Stimulated activated CD4-positive, alpha-beta T cell treated with anti-CD3 and anti-CD28 coated beads, Interleukin-12 subunit alpha, Interleukin-12 subunit beta, amount 100 ng/mL, for 24 hours (primary cell): ENCODE measurements at regions not wholly inside any gene's neighbourhood (a gene's known extent, or its start where the extent isn't known, plus 50 kb on each side); places are given as distances from the start of the nearest gene placed in this dataset.

Experiments
- DNase-seq, 2 experiments: peaks; one replicate each; pipeline ENCODE4 v3.0.0-alpha.2; 2020; ENCODE audit warnings: low read depth in 2 of 2

GRCh38 chr6:39992861-39993622, 58.8 kb upstream of the MOCS1 start:
- no peak for DNase-seq
